ENCODE measurements at regions not wholly inside any gene's neighbourhood (a gene's known extent, or its start where the extent isn't known, plus 50 kb on each side); places are given as distances from the start of the nearest gene placed in this dataset.
"Not testable (repeated sequence)": the region's sequence is repeated elsewhere in the genome, so short reads cannot be mapped to it uniquely, and the experiment has no call there.

- DNase-seq = no peak
Observed at GRCh38 chr11:103585401-103585800, 451.0 kb upstream of the DDI1 start.

- DNase-seq = no peak
Observed at GRCh38 chr11:103585911-103586310, 450.5 kb upstream of the DDI1 start.

- DNase-seq = peak; percentile 3
Observed at GRCh38 chr11:103586756-103587155, 449.7 kb upstream of the DDI1 start.

GRCh38 chr11:103587901-103588788 lies 448.3 kb upstream of the DDI1 start:
- peak; percentile 65 for DNase-seq

- no peak for DNase-seq
Observed at GRCh38 chr11:103591554-103591953, 444.9 kb upstream of the DDI1 start.

GRCh38 chr11:103594283-103594682 lies 442.2 kb upstream of the DDI1 start:
- no peak for DNase-seq

GRCh38 chr11:103596315-103596714 lies 440.1 kb upstream of the DDI1 start:
- no peak for DNase-seq

GRCh38 chr11:103601225-103601846 lies 435.1 kb upstream of the DDI1 start:
- DNase-seq = peak; percentile 36

GRCh38 chr11:103602840-103603239 lies 433.6 kb upstream of the DDI1 start:
- DNase-seq = no peak

- no peak for DNase-seq
Observed at GRCh38 chr11:103604310-103604709, 432.1 kb upstream of the DDI1 start.

GRCh38 chr11:103608566-103608965 lies 427.9 kb upstream of the DDI1 start:
- DNase-seq = no peak

GRCh38 chr11:103609117-103610066 lies 427.0 kb upstream of the DDI1 start:
- DNase-seq = no peak

- DNase-seq = no peak
Observed at GRCh38 chr11:103610435-103610834, 426.0 kb upstream of the DDI1 start.

GRCh38 chr11:103611526-103612260 lies 424.7 kb upstream of the DDI1 start:
- not testable (repeated sequence) for DNase-seq

- not testable (repeated sequence) for DNase-seq
Observed at GRCh38 chr11:103612451-103612850, 424.0 kb upstream of the DDI1 start.

GRCh38 chr11:103616586-103616985 lies 419.9 kb upstream of the DDI1 start:
- DNase-seq = not testable (repeated sequence)

- DNase-seq = no peak
Observed at GRCh38 chr11:103618528-103618927, 417.9 kb upstream of the DDI1 start.

GRCh38 chr11:103619480-103619879 lies 417.0 kb upstream of the DDI1 start:
- peak; percentile 11 for DNase-seq

- DNase-seq = no peak
Observed at GRCh38 chr11:103619938-103620337, 416.5 kb upstream of the DDI1 start.

- DNase-seq = no peak
Observed at GRCh38 chr11:103622296-103622695, 414.1 kb upstream of the DDI1 start.

- no peak for DNase-seq
Observed at GRCh38 chr11:103623933-103624332, 412.5 kb upstream of the DDI1 start.
